ENCODE measurements at regions not wholly inside any gene's neighbourhood (a gene's known extent, or its start where the extent isn't known, plus 50 kb on each side); places are given as distances from the start of the nearest gene placed in this dataset.

DNA sequence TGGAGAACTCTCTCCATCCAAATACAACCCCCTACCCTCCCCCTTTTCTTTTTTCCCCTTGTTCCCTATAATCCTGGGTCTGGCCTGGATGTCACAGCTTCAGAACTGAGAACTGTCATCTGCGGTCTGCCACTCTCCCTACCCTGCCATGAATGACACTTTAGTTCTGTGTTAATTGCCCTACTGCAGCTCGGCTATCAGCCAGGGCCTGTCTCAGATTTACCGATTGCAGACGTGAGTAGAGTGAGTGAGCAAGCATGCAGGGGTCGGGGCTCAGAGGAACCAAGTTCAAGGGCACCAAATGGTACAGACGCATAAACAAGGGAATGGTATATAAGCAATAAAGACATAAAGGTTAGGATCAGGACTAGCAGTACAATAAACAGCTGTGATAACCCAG, 967.8 kb downstream of the BCL11A start:
- Histone ChIP-seq H3K27ac (ENCODE audit: low read length) (no peak overlapping the region), H3K4me1 (ENCODE audit: control insufficient read depth in 1 of 2, insufficient read depth in 2 of 2, low read length in 2 of 2) (no peaks in the 10 kb centered on the region)

DNA sequence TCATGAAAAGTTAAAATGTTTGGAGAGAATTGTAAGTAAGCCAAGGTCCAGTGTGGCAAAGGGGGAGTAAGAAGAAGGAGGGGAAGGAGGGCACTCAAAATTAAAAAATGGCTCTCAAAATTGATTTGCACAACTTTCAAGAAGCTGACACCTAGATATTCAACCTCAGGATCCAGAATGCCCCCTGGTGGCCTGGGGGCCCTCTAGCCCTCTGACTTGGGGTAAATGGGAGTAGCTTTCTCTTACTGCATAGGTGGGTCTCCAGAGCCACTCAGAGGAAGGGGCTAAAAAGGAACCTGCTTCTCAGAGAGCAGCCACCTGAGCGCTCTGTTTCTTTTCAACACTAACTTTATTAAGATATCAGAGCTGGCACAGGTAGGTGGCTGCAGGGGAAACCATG, 968.5 kb downstream of the BCL11A start:
- no peak overlapping the region for H3K27ac ChIP-seq (ENCODE audit: low read length)
- H3K9me3 ChIP-seq (ENCODE audit: control insufficient read depth in 1 of 2, low read length in 2 of 2): no peaks in the 10 kb centered on the region

More for the DNA sequence above, 967.8 kb downstream of the BCL11A start:
- Histone ChIP-seq H3K36me3 (ENCODE audit: control insufficient read depth in 1 of 2, insufficient read depth in 2 of 2, low read length in 2 of 2) (no peaks in the 10 kb centered on the region), H3K4me3 (ENCODE audit: low read depth in 1 of 2, low read length in 2 of 2) (no peak overlapping the region), H3K9me3 (ENCODE audit: control insufficient read depth in 1 of 2, low read length in 2 of 2) (no peaks in the 10 kb centered on the region), H3K27me3 (ENCODE audit: low read depth, low read length) (no peaks in the 10 kb centered on the region)

DNA sequence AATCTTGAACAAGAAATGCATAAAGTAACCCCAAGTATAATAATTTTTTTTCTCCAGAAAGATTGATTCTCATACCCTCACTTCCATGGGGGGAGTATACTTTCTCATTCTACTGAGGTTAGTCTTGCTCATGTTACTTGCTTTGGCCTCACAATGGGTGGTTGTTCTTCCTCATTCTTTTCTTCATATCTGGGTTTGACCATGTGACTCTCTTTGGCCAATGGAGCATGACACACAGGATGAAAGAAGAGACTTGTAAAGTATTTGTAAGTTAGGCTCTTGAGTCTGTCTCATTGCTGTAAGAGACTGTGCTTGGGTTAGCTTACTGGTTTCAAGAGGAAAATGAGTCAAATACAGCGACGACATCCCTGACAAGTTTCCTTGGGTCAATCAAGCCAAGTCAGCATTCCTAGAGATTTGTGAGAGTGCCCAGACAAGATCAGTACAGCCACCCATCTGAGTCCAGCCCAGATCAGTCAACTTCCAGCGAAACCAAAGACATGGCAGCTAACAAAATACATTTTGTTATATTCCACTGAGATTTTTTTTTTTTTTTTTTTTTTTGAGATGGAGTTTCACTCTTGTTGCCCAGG, 970.2 kb downstream of the BCL11A start:
- Histone ChIP-seq H3K9me3 (ENCODE audit: control insufficient read depth in 1 of 2, low read length in 2 of 2) (no peaks in the 10 kb centered on the region), H3K36me3 (ENCODE audit: control insufficient read depth in 1 of 2, insufficient read depth in 2 of 2, low read length in 2 of 2) (no peaks in the 10 kb centered on the region), H3K4me3 (ENCODE audit: low read depth in 1 of 2, low read length in 2 of 2) (no peak overlapping the region), H3K27ac (ENCODE audit: low read length) (no peak overlapping the region), H3K4me1 (ENCODE audit: control insufficient read depth in 1 of 2, insufficient read depth in 2 of 2, low read length in 2 of 2) (no peaks in the 10 kb centered on the region), H3K27me3 (ENCODE audit: low read depth, low read length) (no peaks in the 10 kb centered on the region)

More for the DNA sequence above, 968.5 kb downstream of the BCL11A start:
- no peak overlapping the region for H3K4me3 ChIP-seq (ENCODE audit: low read depth in 1 of 2, low read length in 2 of 2)
- no peaks in the 10 kb centered on the region for H3K4me1 ChIP-seq (ENCODE audit: control insufficient read depth in 1 of 2, insufficient read depth in 2 of 2, low read length in 2 of 2)
- no peaks in the 10 kb centered on the region for H3K36me3 ChIP-seq (ENCODE audit: control insufficient read depth in 1 of 2, insufficient read depth in 2 of 2, low read length in 2 of 2)
- no peaks in the 10 kb centered on the region for H3K27me3 ChIP-seq (ENCODE audit: low read depth, low read length)

DNA sequence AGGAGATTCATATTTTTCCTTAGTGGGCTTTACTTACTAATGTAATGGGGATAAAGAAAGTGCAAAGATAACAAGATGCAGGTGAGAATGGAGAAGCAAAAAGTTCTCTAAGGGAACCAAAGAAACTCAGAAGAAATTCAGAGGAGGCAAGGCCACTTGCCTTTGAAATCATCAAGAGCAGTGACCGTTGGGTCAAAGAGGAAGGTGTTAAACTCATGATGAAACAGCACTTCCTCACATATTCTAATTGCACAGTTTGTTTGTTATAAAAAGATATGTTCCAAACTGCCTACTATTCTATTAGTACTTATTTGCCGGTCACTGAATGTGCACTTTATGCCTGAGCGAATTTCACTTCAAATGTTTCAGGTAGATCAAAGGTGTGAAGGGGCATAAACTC, 975.1 kb downstream of the BCL11A start:
- Histone ChIP-seq H3K4me3 (ENCODE audit: low read depth in 1 of 2, low read length in 2 of 2) (no peak overlapping the region), H3K9me3 (ENCODE audit: control insufficient read depth in 1 of 2, low read length in 2 of 2) (no peaks in the 10 kb centered on the region), H3K27me3 (ENCODE audit: low read depth, low read length) (no peaks in the 10 kb centered on the region), H3K27ac (ENCODE audit: low read length) (no peak overlapping the region), H3K36me3 (ENCODE audit: control insufficient read depth in 1 of 2, insufficient read depth in 2 of 2, low read length in 2 of 2) (no peaks in the 10 kb centered on the region), H3K4me1 (ENCODE audit: control insufficient read depth in 1 of 2, insufficient read depth in 2 of 2, low read length in 2 of 2) (no peaks in the 10 kb centered on the region)

DNA sequence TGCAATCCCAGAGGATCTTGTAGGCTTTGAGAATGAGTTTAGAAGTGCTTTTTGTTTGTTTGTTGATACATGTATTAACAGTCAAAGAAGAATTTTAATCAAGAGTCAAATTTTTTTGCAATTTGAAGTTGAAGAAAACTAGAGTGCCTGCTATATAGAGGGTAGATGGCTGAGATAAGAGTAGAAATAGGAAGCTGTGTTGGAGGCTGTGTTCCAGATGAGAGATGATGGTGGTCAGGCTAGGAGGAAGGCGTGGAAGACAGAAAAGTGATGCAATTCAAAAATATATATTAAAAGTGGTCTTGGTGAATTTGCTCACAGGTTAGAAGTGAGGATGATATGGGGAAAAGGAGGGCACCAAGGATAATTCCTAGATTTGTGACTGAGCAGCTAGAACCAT, 978.3 kb downstream of the BCL11A start:
- H3K4me3 ChIP-seq (ENCODE audit: low read depth in 1 of 2, low read length in 2 of 2): no peak overlapping the region

DNA sequence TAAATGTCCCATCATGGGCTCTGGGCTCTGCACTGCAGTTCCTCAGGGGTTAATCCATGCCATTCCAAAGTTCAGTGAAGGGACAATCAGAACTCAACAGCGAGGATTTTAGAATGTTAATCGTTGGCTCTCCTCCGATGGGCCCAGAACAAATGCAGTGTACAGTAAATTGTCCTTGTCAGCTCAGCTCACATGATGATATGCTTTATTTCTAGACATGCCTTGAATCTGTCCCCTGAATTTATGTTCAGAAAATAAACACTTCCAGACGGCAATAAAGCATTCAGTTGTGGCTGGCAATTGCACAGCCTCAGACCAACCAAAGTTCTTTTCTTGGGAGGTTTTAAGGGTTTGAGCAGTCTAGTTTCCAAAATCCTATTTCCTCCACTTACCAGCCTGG, 981.2 kb downstream of the BCL11A start:
- Histone ChIP-seq H3K9me3 (ENCODE audit: control insufficient read depth in 1 of 2, low read length in 2 of 2) (no peaks in the 10 kb centered on the region), H3K4me1 (ENCODE audit: control insufficient read depth in 1 of 2, insufficient read depth in 2 of 2, low read length in 2 of 2) (no peaks in the 10 kb centered on the region), H3K27ac (ENCODE audit: low read length) (no peak overlapping the region), H3K4me3 (ENCODE audit: low read depth in 1 of 2, low read length in 2 of 2) (no peak overlapping the region), H3K27me3 (ENCODE audit: low read depth, low read length) (no peaks in the 10 kb centered on the region), H3K36me3 (ENCODE audit: control insufficient read depth in 1 of 2, insufficient read depth in 2 of 2, low read length in 2 of 2) (no peaks in the 10 kb centered on the region)

More for the DNA sequence above, 978.3 kb downstream of the BCL11A start:
- H3K4me1 ChIP-seq (ENCODE audit: control insufficient read depth in 1 of 2, insufficient read depth in 2 of 2, low read length in 2 of 2): no peaks in the 10 kb centered on the region
- no peaks in the 10 kb centered on the region for H3K36me3 ChIP-seq (ENCODE audit: control insufficient read depth in 1 of 2, insufficient read depth in 2 of 2, low read length in 2 of 2)
- no peaks in the 10 kb centered on the region for H3K27me3 ChIP-seq (ENCODE audit: low read depth, low read length)
- H3K9me3 ChIP-seq (ENCODE audit: control insufficient read depth in 1 of 2, low read length in 2 of 2): no peaks in the 10 kb centered on the region
- H3K27ac ChIP-seq (ENCODE audit: low read length): no peak overlapping the region

DNA sequence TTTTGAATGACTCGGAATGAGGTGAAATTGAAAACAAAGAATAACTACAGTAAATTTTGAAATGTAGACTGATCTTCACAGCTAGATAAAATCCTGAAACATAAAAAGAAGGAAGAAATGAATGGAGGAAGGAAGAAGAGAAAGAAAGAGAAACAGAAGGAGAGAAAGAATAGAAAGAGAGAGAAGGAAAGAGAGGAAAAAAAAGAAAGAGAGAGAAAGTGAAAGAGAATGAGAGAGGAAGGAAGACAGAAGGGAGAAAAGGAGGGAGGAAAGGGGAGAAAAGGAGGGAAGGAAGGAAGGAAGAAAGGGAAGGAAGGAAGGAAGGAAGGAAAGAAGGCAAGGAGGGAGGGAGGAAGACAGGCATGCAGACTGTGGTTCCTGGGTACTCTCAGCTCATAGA, 982.6 kb downstream of the BCL11A start:
- H3K27ac ChIP-seq (ENCODE audit: low read length): no peak overlapping the region
- no peaks in the 10 kb centered on the region for H3K36me3 ChIP-seq (ENCODE audit: control insufficient read depth in 1 of 2, insufficient read depth in 2 of 2, low read length in 2 of 2)
- no peak overlapping the region for H3K4me3 ChIP-seq (ENCODE audit: low read depth in 1 of 2, low read length in 2 of 2)
- no peaks in the 10 kb centered on the region for H3K27me3 ChIP-seq (ENCODE audit: low read depth, low read length)
- no peaks in the 10 kb centered on the region for H3K4me1 ChIP-seq (ENCODE audit: control insufficient read depth in 1 of 2, insufficient read depth in 2 of 2, low read length in 2 of 2)
- no peaks in the 10 kb centered on the region for H3K9me3 ChIP-seq (ENCODE audit: control insufficient read depth in 1 of 2, low read length in 2 of 2)

DNA sequence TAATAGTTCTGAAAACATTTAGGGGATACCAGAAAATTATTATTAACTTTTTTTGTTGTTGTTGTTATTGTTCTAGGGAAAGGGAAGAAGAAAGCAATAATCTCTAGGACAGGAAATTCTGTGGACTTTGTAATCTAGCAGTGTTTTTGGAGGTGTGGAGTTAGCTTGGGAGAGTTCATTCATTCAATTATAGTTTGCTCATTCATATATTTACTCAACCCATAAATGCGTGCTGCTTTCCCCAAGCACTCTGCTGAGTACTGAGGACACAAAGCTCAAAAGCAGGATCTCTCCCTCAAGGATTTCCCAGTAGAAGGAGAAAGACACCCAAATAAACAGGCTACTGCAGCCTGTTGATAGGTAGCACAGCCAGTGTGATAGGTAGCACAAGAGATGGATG, 984.3 kb downstream of the BCL11A start:
- H3K9me3 ChIP-seq (ENCODE audit: control insufficient read depth in 1 of 2, low read length in 2 of 2): no peaks in the 10 kb centered on the region
- H3K36me3 ChIP-seq (ENCODE audit: control insufficient read depth in 1 of 2, insufficient read depth in 2 of 2, low read length in 2 of 2): no peaks in the 10 kb centered on the region
- H3K27ac ChIP-seq (ENCODE audit: low read length): no peak overlapping the region
- H3K4me3 ChIP-seq (ENCODE audit: low read depth in 1 of 2, low read length in 2 of 2): no peak overlapping the region
- no peaks in the 10 kb centered on the region for H3K4me1 ChIP-seq (ENCODE audit: control insufficient read depth in 1 of 2, insufficient read depth in 2 of 2, low read length in 2 of 2)
- H3K27me3 ChIP-seq (ENCODE audit: low read depth, low read length): no peaks in the 10 kb centered on the region

DNA sequence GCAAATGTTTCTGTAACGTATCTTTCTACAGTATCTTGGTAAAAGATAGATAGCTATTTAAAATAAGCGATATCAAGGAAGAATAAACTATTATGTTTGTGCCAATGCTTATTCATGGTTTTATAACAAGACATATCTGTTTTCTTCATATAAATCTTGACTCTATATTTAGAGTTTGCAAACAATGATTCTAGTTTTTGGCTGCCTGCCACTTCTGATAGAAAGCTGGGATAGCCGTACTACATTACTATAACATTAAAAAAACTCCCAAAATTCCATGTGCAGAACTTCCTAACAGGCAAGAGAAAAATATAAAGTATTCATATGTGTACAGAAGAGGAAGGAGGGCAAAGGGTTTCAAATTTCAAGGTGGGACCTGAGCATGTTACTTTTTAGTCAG, 985.0 kb downstream of the BCL11A start:
- Histone ChIP-seq H3K4me1 (ENCODE audit: control insufficient read depth in 1 of 2, insufficient read depth in 2 of 2, low read length in 2 of 2) (no peaks in the 10 kb centered on the region), H3K27ac (ENCODE audit: low read length) (no peak overlapping the region), H3K36me3 (ENCODE audit: control insufficient read depth in 1 of 2, insufficient read depth in 2 of 2, low read length in 2 of 2) (no peaks in the 10 kb centered on the region), H3K27me3 (ENCODE audit: low read depth, low read length) (no peaks in the 10 kb centered on the region), H3K4me3 (ENCODE audit: low read depth in 1 of 2, low read length in 2 of 2) (no peak overlapping the region), H3K9me3 (ENCODE audit: control insufficient read depth in 1 of 2, low read length in 2 of 2) (no peaks in the 10 kb centered on the region)

DNA sequence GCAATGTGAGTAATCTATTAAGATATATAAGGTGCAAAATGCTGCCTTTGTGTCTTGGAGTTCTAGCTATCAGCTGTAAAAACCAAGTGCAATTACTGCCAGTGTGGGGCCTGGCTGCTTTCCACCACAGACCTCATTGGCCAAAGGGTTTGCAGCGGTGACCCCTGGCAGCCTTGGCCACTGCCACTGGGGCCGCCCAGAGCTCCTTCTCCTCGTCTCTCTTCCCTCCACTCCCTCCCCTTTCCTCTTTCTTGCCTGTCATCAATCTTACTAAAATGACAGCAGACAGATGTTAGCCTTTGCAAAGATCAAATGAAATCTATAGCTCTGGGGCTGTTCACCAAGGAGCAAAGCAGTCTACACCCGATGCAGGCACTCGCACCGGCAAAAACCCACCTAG, 986.3 kb downstream of the BCL11A start:
- H3K4me3 ChIP-seq (ENCODE audit: low read depth in 1 of 2, low read length in 2 of 2): no peak overlapping the region
- no peaks in the 10 kb centered on the region for H3K9me3 ChIP-seq (ENCODE audit: control insufficient read depth in 1 of 2, low read length in 2 of 2)
- no peak overlapping the region for H3K27ac ChIP-seq (ENCODE audit: low read length)
- H3K36me3 ChIP-seq (ENCODE audit: control insufficient read depth in 1 of 2, insufficient read depth in 2 of 2, low read length in 2 of 2): no peaks in the 10 kb centered on the region
- H3K27me3 ChIP-seq (ENCODE audit: low read depth, low read length): no peaks in the 10 kb centered on the region
- H3K4me1 ChIP-seq (ENCODE audit: control insufficient read depth in 1 of 2, insufficient read depth in 2 of 2, low read length in 2 of 2): no peaks in the 10 kb centered on the region

DNA sequence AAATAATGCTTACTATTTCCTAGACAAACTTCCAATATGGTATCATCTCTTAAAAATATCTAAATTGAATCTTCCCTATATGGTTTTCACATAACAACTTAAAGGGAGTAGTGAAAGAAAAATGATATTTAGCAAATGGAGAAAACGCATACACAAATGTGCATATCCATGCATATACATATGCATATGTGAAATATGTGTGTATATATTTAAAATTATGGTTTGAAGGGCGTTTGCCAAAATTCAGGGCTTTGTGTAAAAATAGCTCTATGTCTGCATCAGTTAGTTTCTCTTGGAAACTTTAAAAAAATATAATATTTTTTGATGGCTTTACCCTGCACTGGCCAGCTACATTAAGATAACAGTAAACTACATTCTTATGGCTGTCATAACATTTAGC, 986.7 kb downstream of the BCL11A start:
- H3K4me3 ChIP-seq (ENCODE audit: low read depth in 1 of 2, low read length in 2 of 2): no peak overlapping the region
- no peak overlapping the region for H3K27ac ChIP-seq (ENCODE audit: low read length)
- no peaks in the 10 kb centered on the region for H3K9me3 ChIP-seq (ENCODE audit: control insufficient read depth in 1 of 2, low read length in 2 of 2)
- H3K4me1 ChIP-seq (ENCODE audit: control insufficient read depth in 1 of 2, insufficient read depth in 2 of 2, low read length in 2 of 2): no peaks in the 10 kb centered on the region
- H3K27me3 ChIP-seq (ENCODE audit: low read depth, low read length): no peaks in the 10 kb centered on the region
- H3K36me3 ChIP-seq (ENCODE audit: control insufficient read depth in 1 of 2, insufficient read depth in 2 of 2, low read length in 2 of 2): no peaks in the 10 kb centered on the region

DNA sequence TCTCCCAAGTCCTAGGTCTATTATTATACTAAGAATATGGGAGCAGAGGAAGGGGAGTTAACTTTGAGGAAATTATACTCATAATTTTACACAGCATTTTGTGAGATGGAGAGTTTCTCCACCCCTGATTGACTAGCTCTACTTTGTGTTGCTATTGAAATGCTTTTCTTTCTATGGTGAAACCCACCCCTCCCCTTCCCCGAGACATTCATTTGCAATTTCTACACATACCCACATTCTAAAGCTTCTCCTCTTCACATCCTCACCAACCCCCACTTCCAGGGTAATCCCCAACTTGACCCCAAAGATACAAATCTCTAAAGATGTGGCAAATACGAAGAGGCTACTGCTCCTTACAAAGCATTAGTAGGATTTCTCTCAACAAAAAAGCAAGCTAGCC, 992.2 kb downstream of the BCL11A start:
- Histone ChIP-seq H3K27ac (ENCODE audit: low read length) (no peak overlapping the region), H3K9me3 (ENCODE audit: control insufficient read depth in 1 of 2, low read length in 2 of 2) (no peaks in the 10 kb centered on the region), H3K4me1 (ENCODE audit: control insufficient read depth in 1 of 2, insufficient read depth in 2 of 2, low read length in 2 of 2) (no peaks in the 10 kb centered on the region), H3K4me3 (ENCODE audit: low read depth in 1 of 2, low read length in 2 of 2) (no peak overlapping the region), H3K36me3 (ENCODE audit: control insufficient read depth in 1 of 2, insufficient read depth in 2 of 2, low read length in 2 of 2) (no peaks in the 10 kb centered on the region), H3K27me3 (ENCODE audit: low read depth, low read length) (no peaks in the 10 kb centered on the region)
